ENCODE measurements at regions not wholly inside any gene's neighbourhood (a gene's known extent, or its start where the extent isn't known, plus 50 kb on each side); places are given as distances from the start of the nearest gene placed in this dataset.

GRCh38 chr18:38654946-38655345 lies 1089.3 kb upstream of the CELF4 start:
- H3K27ac ChIP-seq (ENCODE audit: low read depth, low read length), result no peak overlapping the region
- CTCF ChIA-PET (ENCODE audit: partially characterized antibody), result no interaction called here

More at GRCh38 chr18:38654946-38655345, 1089.3 kb upstream of the CELF4 start:
- Histone ChIP-seq H2AFZ (ENCODE audit: low read length) (no peak overlapping the region), H4K8ac (ENCODE audit: extremely low read depth, insufficient read depth, low read length) (no peak overlapping the region), H3K27me3 (replicated peaks in 1 of 4; ENCODE audit: control insufficient read depth in 3 of 4, extremely low read depth in 1 of 4, insufficient read depth in 3 of 4, low read length in 3 of 4) (no peaks in the 10 kb centered on the region), H2AK5ac (ENCODE audit: low read depth, low read length) (no peak overlapping the region), H3K9ac (replicated peaks in 1 of 4; ENCODE audit: extremely low read depth in 1 of 4, low read depth in 3 of 4, low read length in 3 of 4) (no peak overlapping the region), H3K4ac (replicated peaks; ENCODE audit: insufficient read length, low read depth, low read length) (no peak overlapping the region), H3K4me3 (ENCODE audit: extremely low read depth in 1 of 4, insufficient read depth in 2 of 4, low read depth in 3 of 4, low read length in 4 of 4) (no peak overlapping the region), H3K79me2 (ENCODE audit: control insufficient read depth in 1 of 2, insufficient read depth in 2 of 2, low read length in 2 of 2) (no peaks in the 10 kb centered on the region), H3K79me1 (ENCODE audit: low read depth, low read length) (no peaks in the 10 kb centered on the region), H4K20me1 (replicated peaks in 1 of 2; ENCODE audit: control insufficient read depth in 1 of 2, insufficient read depth in 2 of 2, low read length in 2 of 2) (no peaks in the 10 kb centered on the region), H3K9me3 (ENCODE audit: insufficient read depth in 2 of 2, low read depth in 1 of 2, low read length in 1 of 2) (no peaks in the 10 kb centered on the region), H2BK20ac (ENCODE audit: low read length) (no peak overlapping the region), H3K14ac (ENCODE audit: insufficient read length) (no peak overlapping the region), H3K4me2 (ENCODE audit: insufficient read depth in 1 of 2, low read depth in 2 of 2, low read length in 2 of 2) (no peak overlapping the region), H3K36me3 (ENCODE audit: control insufficient read depth in 2 of 4, insufficient read depth in 4 of 4, low read length in 3 of 4) (no peaks in the 10 kb centered on the region), H2BK120ac (replicated peaks; ENCODE audit: low read depth, low read length) (no peak overlapping the region), H2BK15ac (ENCODE audit: low read length) (no peak overlapping the region), H3K23ac (ENCODE audit: insufficient read length) (no peak overlapping the region), H2BK12ac (ENCODE audit: low read depth, low read length) (no peak overlapping the region), H3K56ac (replicated peaks; ENCODE audit: insufficient read length, low read depth, low read length) (no peak overlapping the region), H3K4me1 (replicated peaks in 1 of 4; ENCODE audit: control insufficient read depth in 3 of 4, insufficient read depth in 4 of 4, low read length in 3 of 4) (no peaks in the 10 kb centered on the region), H4K91ac (replicated peaks; ENCODE audit: insufficient read length, low read length) (no peak overlapping the region), H2BK5ac (ENCODE audit: low read depth, low read length) (no peak overlapping the region), H4K5ac (ENCODE audit: insufficient read length, low read depth, low read length) (no peak overlapping the region), H3K18ac (ENCODE audit: extremely low read depth, low read length) (no peak overlapping the region), H3K23me2 (ENCODE audit: low read depth, low read length) (no peaks in the 10 kb centered on the region)
- DNase-seq (ENCODE audit: low read depth in 1 of 2, low spot score in 2 of 2) (no peak), FAIRE-seq (no peak)
- POLR2A ChIA-PET (ENCODE audit: partially characterized antibody), result no interaction called here
- 95% methylated on average over 8 of the region's 8 CpGs; no CpG with 5 or more reads in 1 of the 2 experiments for WGBS, 2 experiments (ENCODE audit: extremely low coverage in 1 of 2, insufficient coverage in 1 of 2, insufficient read length in 1 of 2, insufficient replicate concordance in 2 of 2, low coverage in 1 of 2, low lambda C conversion rate in 2 of 2, missing lambda C conversion rate in 1 of 2)
- TF ChIP-seq SAP30 (IDR thresholded peaks at IDR 0.05; ENCODE audit: insufficient read depth, insufficient replicate concordance, low read length) (no peak), RFX5 (IDR thresholded peaks at IDR 0.05; ENCODE audit: borderline replicate concordance, low read depth, low read length) (no peak), CREB1 (IDR thresholded peaks at IDR 0.05) (no peak), YY1 (IDR thresholded peaks at IDR 0.05; ENCODE audit: low read depth, low read length) (no peak), E2F6 (IDR thresholded peaks at IDR 0.05) (no peak)

All from H1 (cell line).